ENCODE measurements at regions not wholly inside any gene's neighbourhood (a gene's known extent, or its start where the extent isn't known, plus 50 kb on each side); places are given as distances from the start of the nearest gene placed in this dataset.

DNA sequence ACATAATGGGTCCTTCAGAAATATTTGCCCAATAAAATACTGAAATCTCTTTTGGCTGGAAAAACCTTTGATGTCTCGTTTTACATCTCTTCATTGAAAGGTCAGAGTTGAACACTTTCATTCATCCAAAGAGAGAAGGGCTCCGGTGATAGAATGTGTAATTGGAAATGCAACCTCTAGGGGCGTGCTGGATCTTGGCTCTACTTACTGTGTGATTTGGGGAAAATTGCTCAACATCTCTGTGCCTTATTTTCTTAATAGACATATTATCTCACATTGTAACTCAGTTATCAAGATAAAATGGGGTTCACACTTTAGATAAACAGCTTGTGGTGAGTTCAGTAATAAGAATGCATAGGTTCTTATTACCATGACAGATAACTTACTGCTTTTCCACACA is 1444.1 kb downstream of the SLITRK5 start:
- no peak overlapping the region for H3K27ac ChIP-seq
- DNase-seq (no peak), ATAC-seq (no peak), FAIRE-seq (no peak)
- WGBS, 2 donors, result 64 to 76% methylated on average over 3 of the region's 3 CpGs
- intact Hi-C loops (cut with DNase I), result no loop called here
- H3K36me3 ChIP-seq, result no peaks in the 10 kb centered on the region
- no peaks in the 10 kb centered on the region for H3K27me3 ChIP-seq
- H3K9me3 ChIP-seq, result no peaks in the 10 kb centered on the region
- no peak overlapping the region for H3K4me3 ChIP-seq
- TF ChIP-seq, protein P1, sequence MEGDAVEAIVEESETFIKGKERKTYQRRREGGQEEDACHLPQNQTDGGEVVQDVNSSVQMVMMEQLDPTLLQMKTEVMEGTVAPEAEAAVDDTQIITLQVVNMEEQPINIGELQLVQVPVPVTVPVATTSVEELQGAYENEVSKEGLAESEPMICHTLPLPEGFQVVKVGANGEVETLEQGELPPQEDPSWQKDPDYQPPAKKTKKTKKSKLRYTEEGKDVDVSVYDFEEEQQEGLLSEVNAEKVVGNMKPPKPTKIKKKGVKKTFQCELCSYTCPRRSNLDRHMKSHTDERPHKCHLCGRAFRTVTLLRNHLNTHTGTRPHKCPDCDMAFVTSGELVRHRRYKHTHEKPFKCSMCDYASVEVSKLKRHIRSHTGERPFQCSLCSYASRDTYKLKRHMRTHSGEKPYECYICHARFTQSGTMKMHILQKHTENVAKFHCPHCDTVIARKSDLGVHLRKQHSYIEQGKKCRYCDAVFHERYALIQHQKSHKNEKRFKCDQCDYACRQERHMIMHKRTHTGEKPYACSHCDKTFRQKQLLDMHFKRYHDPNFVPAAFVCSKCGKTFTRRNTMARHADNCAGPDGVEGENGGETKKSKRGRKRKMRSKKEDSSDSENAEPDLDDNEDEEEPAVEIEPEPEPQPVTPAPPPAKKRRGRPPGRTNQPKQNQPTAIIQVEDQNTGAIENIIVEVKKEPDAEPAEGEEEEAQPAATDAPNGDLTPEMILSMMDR (IDR thresholded peaks at IDR 0.05), result no peak
- no peaks in the 10 kb centered on the region for H3K4me1 ChIP-seq

GRCh38 chr13:89136678-89137077 is 1465.5 kb downstream of the SLITRK5 start:
- ATAC-seq, result no peak
- no peaks in the 10 kb centered on the region for H3K27me3 ChIP-seq
- WGBS, 2 donors, result 52 to 60% methylated on average over 3 of the region's 3 CpGs
- intact Hi-C loops (cut with DNase I), result no loop called here
- no peaks in the 10 kb centered on the region for H3K36me3 ChIP-seq
- no peak overlapping the region for H3K4me3 ChIP-seq
- no peak for FAIRE-seq
- no peaks in the 10 kb centered on the region for H3K9me3 ChIP-seq
- DNase-seq, result no peak
- no peaks in the 10 kb centered on the region for H3K4me1 ChIP-seq
- no peak overlapping the region for H3K27ac ChIP-seq
- TF ChIP-seq, protein P1 (IDR thresholded peaks at IDR 0.05), result no peak

GRCh38 chr13:89150362-89150761 is 1479.2 kb downstream of the SLITRK5 start:
- Histone ChIP-seq H3K4me3 (no peak overlapping the region), H3K27me3 (no peaks in the 10 kb centered on the region), H3K36me3 (no peaks in the 10 kb centered on the region), H3K9me3 (peaks cover 0 to 2% (median 0%) of the 10 kb centered on the region in 4 donors), H3K27ac (no peak overlapping the region), H3K4me1 (no peaks in the 10 kb centered on the region)
- intact Hi-C loops (cut with DNase I), result no loop called here
- ATAC-seq (peak; percentile 50 to 80 (median 75)), DNase-seq (peak in 1 of 6 donors; percentile 4), FAIRE-seq (no peak)
- TF ChIP-seq, protein P1 (IDR thresholded peaks at IDR 0.05), result no peak

DNA sequence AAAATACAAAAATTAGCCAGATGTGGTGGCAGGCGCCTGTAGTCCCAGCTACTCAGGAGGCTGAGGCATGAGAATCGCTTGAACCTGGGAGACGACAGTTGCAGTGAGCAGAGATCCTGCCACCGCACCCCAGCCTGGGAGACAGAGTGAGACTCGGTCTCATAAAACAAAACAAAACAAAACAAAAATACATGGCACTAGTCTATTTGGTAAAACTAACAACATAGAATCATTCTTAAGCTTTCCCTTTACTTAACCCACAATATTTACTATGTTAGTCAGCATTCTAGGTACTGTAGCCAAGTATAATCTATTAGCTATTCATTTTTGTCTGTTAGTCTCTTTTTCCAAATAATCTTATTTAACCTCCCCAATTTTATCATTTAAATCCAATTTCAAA is 1482.8 kb downstream of the SLITRK5 start:
- Histone ChIP-seq H3K9me3 (no peaks in the 10 kb centered on the region), H3K4me3 (no peak overlapping the region), H3K36me3 (no peaks in the 10 kb centered on the region), H3K4me1 (no peaks in the 10 kb centered on the region), H3K27me3 (no peaks in the 10 kb centered on the region), H3K27ac (no peak overlapping the region)
- FAIRE-seq (no peak), DNase-seq (no peak), ATAC-seq (no peak)
- 90 to 94% methylated on average over 5 of the region's 5 CpGs for WGBS, 2 donors
- TF ChIP-seq, protein P1 (IDR thresholded peaks at IDR 0.05), result no peak
- intact Hi-C loops (cut with DNase I), result no loop called here

- ATAC-seq (no peak), FAIRE-seq (no peak), DNase-seq (no peak)
- Histone ChIP-seq H3K9me3 (no peaks in the 10 kb centered on the region), H3K27ac (no peak overlapping the region), H3K4me3 (no peak overlapping the region), H3K4me1 (no peaks in the 10 kb centered on the region), H3K27me3 (no peaks in the 10 kb centered on the region), H3K36me3 (no peaks in the 10 kb centered on the region)
- 88 to 91% methylated on average over 16 of the region's 16 CpGs for WGBS, 2 donors
- intact Hi-C loops (cut with DNase I), result no loop called here
- TF ChIP-seq, protein P1 (IDR thresholded peaks at IDR 0.05), result no peak
These were observed 1491.9 kb downstream of the SLITRK5 start for GRCh38 chr13:89163096-89163495.
